IMR-90 (cell line): ENCODE measurements at regions not wholly inside any gene's neighbourhood (a gene's known extent, or its start where the extent isn't known, plus 50 kb on each side); places are given as distances from the start of the nearest gene placed in this dataset.

ENCODE experiments used
- ATAC-seq: fragments of 200-7000 bp; cut with Tn5 transposase; 2 replicates; pipeline ENCODE4 v1.9.1; 2020; ENCODE audit warnings: low read depth, mild to moderate bottlenecking, moderate library complexity
- BruUV-seq: library from RNA; stranded (reverse); fragments of 400-500 nt; replicated peaks from 2 replicates; lab custom pipeline; 2021; lab: Mats Ljungman, UMichigan
- CTCF ChIA-PET: fragments of 300-600 bp; formaldehyde crosslinking; extraction: SDS; loops from one replicate; lab custom pipeline; 2021; ENCODE audit warnings: antibody characterized with exemption; lab: Yijun Ruan, JAX
- POLR2A ChIA-PET: fragments of 300-600 bp; sonication (Branson Sonifier 250); formaldehyde crosslinking; loops from one replicate; lab custom pipeline; 2022; ENCODE audit warnings: antibody characterized with exemption; ENCODE audit not compliant: unreplicated experiment; lab: Charles Lee
- DNase-seq: peaks from one replicate; pipeline ENCODE4 v3.0.0; 2013
- H2AFZ ChIP-seq: replicated peaks from 2 replicates; pipeline ENCODE3; 2013; ENCODE audit warnings: low read length, mild to moderate bottlenecking; ENCODE audit not compliant: poor library complexity
- H2AK5ac ChIP-seq: 2 replicates; pipeline ENCODE4 v1.6.1; 2013; ENCODE audit warnings: low read depth, low read length, inconsistent platforms
- H2AK9ac ChIP-seq: replicated peaks from 2 replicates; pipeline ENCODE3; 2013; ENCODE audit warnings: mild to moderate bottlenecking, low read depth, low read length, moderate library complexity; ENCODE audit not compliant: poor library complexity
- H2BK120ac ChIP-seq: 2 replicates; pipeline ENCODE4 v1.6.1; 2013; ENCODE audit warnings: low read depth, low read length, inconsistent platforms
- H2BK15ac ChIP-seq: 3 replicates; pipeline ENCODE4 v1.6.1; 2013; ENCODE audit warnings: low read depth, low read length, inconsistent platforms
- H2BK20ac ChIP-seq: 2 replicates; pipeline ENCODE4 v1.6.1; 2013; ENCODE audit warnings: low read depth, mild to moderate bottlenecking, inconsistent platforms, low read length, moderate library complexity
- H2BK5ac ChIP-seq: 2 replicates; pipeline ENCODE4 v1.6.1; 2013; ENCODE audit warnings: mild to moderate bottlenecking, low read depth, low read length, inconsistent platforms; ENCODE audit not compliant: poor library complexity, severe bottlenecking
- H3K14ac ChIP-seq: replicated peaks from 2 replicates; pipeline ENCODE4 v1.6.1; 2013; ENCODE audit warnings: low read depth, low read length, inconsistent platforms
- H3K18ac ChIP-seq: 2 replicates; pipeline ENCODE4 v1.6.1; 2013; ENCODE audit warnings: low read depth, low read length, control low read depth
- H3K23ac ChIP-seq: 2 replicates; pipeline ENCODE4 v1.6.1; 2013; ENCODE audit warnings: low read depth, low read length, inconsistent platforms
- H3K27ac ChIP-seq: 2 replicates; pipeline ENCODE4 v1.5.1; 2013; ENCODE audit warnings: mild to moderate bottlenecking, control low read depth, low read length; ENCODE audit not compliant: insufficient read depth
- H3K27me3 ChIP-seq: 2 replicates; pipeline ENCODE4 v1.6.1; 2013; ENCODE audit warnings: low read length; ENCODE audit not compliant: control insufficient read depth, insufficient read depth
- H3K36me3 ChIP-seq: 2 replicates; pipeline ENCODE4 v1.6.1; 2013; ENCODE audit warnings: low read length, mixed read lengths; ENCODE audit not compliant: control insufficient read depth, insufficient read depth
- H3K4ac ChIP-seq: 2 replicates; pipeline ENCODE4 v1.6.1; 2013; ENCODE audit warnings: low read depth, low read length, inconsistent platforms
- H3K4me1 ChIP-seq: 2 replicates; pipeline ENCODE4 v1.6.1; 2013; ENCODE audit warnings: low read length, mixed read lengths; ENCODE audit not compliant: control insufficient read depth, insufficient read depth
- H3K4me2 ChIP-seq: 2 replicates; pipeline ENCODE4 v1.6.1; 2013; ENCODE audit warnings: low read depth, mild to moderate bottlenecking, control low read depth, low read length, moderate library complexity
- H3K4me3 ChIP-seq: 2 replicates; pipeline ENCODE4 v1.5.1; 2013; ENCODE audit warnings: low read depth, mild to moderate bottlenecking, control low read depth, low read length, moderate library complexity; ENCODE audit not compliant: insufficient read depth
- H3K56ac ChIP-seq: 2 replicates; pipeline ENCODE4 v1.6.1; 2013; ENCODE audit warnings: low read length, inconsistent platforms; ENCODE audit not compliant: insufficient read depth; ENCODE audit errors: extremely low read depth
- H3K79me1 ChIP-seq, 2 experiments: 2 replicates each; pipeline ENCODE4 v1.6.1; 2013; ENCODE audit warnings: low read length in 2 of 2, inconsistent platforms in 1 of 2, low read depth in 1 of 2
- H3K9ac ChIP-seq: 2 replicates; pipeline ENCODE4 v1.6.1; 2013; ENCODE audit warnings: low read depth, low read length, control low read depth
- H3K9me1 ChIP-seq: 2 replicates; pipeline ENCODE4 v1.6.1; 2013; ENCODE audit warnings: low read length, inconsistent platforms; ENCODE audit not compliant: insufficient read depth
- H3K9me3 ChIP-seq: 2 replicates; pipeline ENCODE4 v1.6.1; 2013; ENCODE audit warnings: low read length; ENCODE audit not compliant: control insufficient read depth, insufficient read depth
- H4K20me1 ChIP-seq: 2 replicates; pipeline ENCODE4 v1.6.1; 2013; ENCODE audit warnings: low read length, inconsistent platforms; ENCODE audit not compliant: insufficient read depth
- H4K5ac ChIP-seq: 2 replicates; pipeline ENCODE4 v1.6.1; 2013; ENCODE audit warnings: mild to moderate bottlenecking, low read depth, low read length, control low read depth
- H4K8ac ChIP-seq, 2 experiments: 2 replicates each; pipeline ENCODE4 v1.6.1; 2013; ENCODE audit warnings: low read depth in 2 of 2, low read length in 2 of 2, control low read depth in 1 of 2, inconsistent platforms in 1 of 2
- H4K91ac ChIP-seq: 2 replicates; pipeline ENCODE4 v1.6.1; 2013; ENCODE audit warnings: low read depth, low read length, inconsistent platforms; ENCODE audit not compliant: insufficient read depth
- CHD1 ChIP-seq: IDR thresholded peaks from 2 replicates; pipeline ENCODE4 v1.6.1; 2012; ENCODE audit warnings: low read depth, low read length, improper control_type of control experiment
- FOS ChIP-seq: fragments of 150-350 bp; IDR thresholded peaks from 2 replicates; pipeline ENCODE4 v1.6.1; 2016; ENCODE audit warnings: low read depth, low read length
- MAFK ChIP-seq: IDR thresholded peaks from 2 replicates; pipeline ENCODE4 v1.6.1; 2012; ENCODE audit warnings: low read depth, low read length, improper control_type of control experiment
- NFE2L2 ChIP-seq: fragments of 150-350 bp; IDR thresholded peaks from 2 replicates; pipeline ENCODE4 v1.6.1; 2016; ENCODE audit warnings: low read depth, mild to moderate bottlenecking, low read length
- SMC3 ChIP-seq: fragments of 150-350 bp; IDR thresholded peaks from 2 replicates; pipeline ENCODE4 v1.6.1; 2016; ENCODE audit warnings: low read depth, mild to moderate bottlenecking, antibody characterized with exemption, low read length, moderate library complexity
- WGBS, 2 experiments: methylation state at CpG; one replicate each; pipeline versions ENCODE4 v1.1.5 to v1.1.7; 2013; ENCODE audit warnings: missing lambda C conversion rate in 2 of 2; ENCODE audit not compliant: insufficient read length in 1 of 2; ENCODE audit errors: extremely low coverage in 2 of 2; 5-methylcytosine and 5-hydroxymethylcytosine counted together
- dilution Hi-C: fragments of 300-500 bp; cut with HindIII; formaldehyde crosslinking; loops from one replicate; pipeline ENCODE4 v1.14.3; 2018; ENCODE audit warnings: low sequenced_read_pairs; ENCODE audit not compliant: unreplicated experiment
- in situ Hi-C: fragments of 300-500 bp; cut with MboI; formaldehyde crosslinking; loops from 3 replicates; pipeline ENCODE4 v1.14.3; 2019; ENCODE audit warnings: low sequenced_read_pairs, inconsistent platforms, mixed read lengths
- intact Hi-C: fragments of 100-400 bp; cut with micrococcal nuclease; formaldehyde crosslinking; loops from 2 replicates; pipeline ENCODE4 v1.10.0; 2022

GRCh38 chr18:1575084-1575483, 670.4 kb downstream of the ADCYAP1 start:
- no peak overlapping the region for H4K91ac ChIP-seq
- no peaks in the 10 kb centered on the region for H4K20me1 ChIP-seq
- no peak overlapping the region for H2AFZ ChIP-seq
- no peak for TF ChIP-seq CHD1
- no peak for TF ChIP-seq SMC3
- TF ChIP-seq NFE2L2 = no peak
- no peak for TF ChIP-seq FOS
- TF ChIP-seq MAFK = no peak
- ATAC-seq (no peak), DNase-seq (no peak)
- no peak overlapping the region for H3K18ac ChIP-seq
- H2BK120ac ChIP-seq = no peak overlapping the region
- H3K79me1 ChIP-seq = no peaks in the 10 kb centered on the region
- H3K14ac ChIP-seq = no peak overlapping the region
- H3K4ac ChIP-seq = no peak overlapping the region
- H3K4me3 ChIP-seq = no peak overlapping the region
- no peak overlapping the region for H4K8ac ChIP-seq
- H3K23ac ChIP-seq = no peak overlapping the region
- WGBS, 2 experiments = no CpG with 5 or more reads among the region's 3 CpGs
- no peak overlapping the region for H3K9ac ChIP-seq
- dilution Hi-C loops = no loop called here
- intact Hi-C loops = no loop called here
- no peak overlapping the region for H2AK9ac ChIP-seq
- no peaks in the 10 kb centered on the region for H3K9me1 ChIP-seq
- H4K5ac ChIP-seq = no peak overlapping the region
- H2BK20ac ChIP-seq = no peak overlapping the region
- H2BK5ac ChIP-seq = no peak overlapping the region
- ChIA-PET POLR2A (no interaction called here), CTCF (interaction anchor here (0.9 to 1.6 kb wide), 2 partner anchors 11 to 18 kb away, joined by 3 to 6 read pairs; no protein-coding TSS in a partner anchor)
- H2AK5ac ChIP-seq = no peak overlapping the region
- H3K27ac ChIP-seq = no peak overlapping the region
- in situ Hi-C loops = loop anchor here (25.0 kb wide), 1 partner anchor 962 kb away; no protein-coding TSS in a partner anchor
- H3K4me1 ChIP-seq = no peaks in the 10 kb centered on the region
- H3K36me3 ChIP-seq = no peaks in the 10 kb centered on the region
- no peak overlapping the region for H3K56ac ChIP-seq
- no peak overlapping the region for H2BK15ac ChIP-seq
- no TSS peak for BruUV-seq
- no peaks in the 10 kb centered on the region for H3K27me3 ChIP-seq
- H3K9me3 ChIP-seq = peaks cover 2% of the 10 kb centered on the region; the same call in 1 of the 2 replicates
- H3K4me2 ChIP-seq = no peak overlapping the region
